Fibroblast of skin of scalp (primary cell): ENCODE measurements at regions not wholly inside any gene's neighbourhood (a gene's known extent, or its start where the extent isn't known, plus 50 kb on each side); places are given as distances from the start of the nearest gene placed in this dataset.
A peak's percentile ranks its signal among the peaks of the same experiment; 100 is the strongest.
"Not testable (repeated sequence)": the region's sequence is repeated elsewhere in the genome, so short reads cannot be mapped to it uniquely, and the experiment has no call there.

Source experiments
- DNase-seq: peaks from one replicate; pipeline ENCODE4 v3.0.0-alpha.2; 2013

DNA sequence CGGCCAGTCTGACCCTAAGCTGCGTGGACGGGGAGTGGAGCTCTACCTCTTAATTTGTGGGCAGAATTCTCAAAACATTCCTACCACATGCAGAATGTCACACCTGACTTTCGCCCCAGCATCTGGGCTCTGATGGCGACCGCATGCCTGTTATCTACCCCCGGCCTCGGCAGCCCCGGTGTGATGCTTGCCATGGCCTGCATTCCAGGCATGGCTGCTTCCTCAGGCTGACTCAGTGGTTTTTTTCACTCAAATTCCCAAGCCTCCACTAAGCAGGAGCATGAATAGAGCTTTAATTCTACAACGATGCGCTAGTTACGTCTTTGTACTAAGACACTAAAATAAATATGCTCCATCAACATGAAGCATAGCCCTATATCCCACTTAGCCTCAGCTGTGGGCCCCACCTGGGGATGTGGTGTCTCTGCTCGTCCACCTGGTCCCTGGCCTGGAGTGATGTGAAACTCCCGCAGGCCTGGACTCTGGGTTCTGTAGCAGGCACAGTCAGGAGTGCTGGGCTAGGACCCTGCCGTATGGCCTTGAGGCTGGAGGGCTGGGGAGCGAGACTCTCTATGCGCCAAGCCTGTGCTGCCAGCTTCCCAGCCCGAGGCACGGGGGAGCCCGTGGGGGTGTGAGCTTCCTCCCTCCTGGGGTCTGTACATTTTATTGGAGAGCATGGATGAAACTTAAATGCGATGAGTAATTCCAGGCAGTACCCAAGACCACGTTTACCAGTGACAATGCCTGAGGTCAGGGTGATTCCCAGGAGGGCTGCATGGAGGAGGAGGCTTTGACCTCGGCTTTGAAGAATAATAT is 153.2 kb downstream of the CTTN start:
- DNase-seq = peak; percentile 6

DNA sequence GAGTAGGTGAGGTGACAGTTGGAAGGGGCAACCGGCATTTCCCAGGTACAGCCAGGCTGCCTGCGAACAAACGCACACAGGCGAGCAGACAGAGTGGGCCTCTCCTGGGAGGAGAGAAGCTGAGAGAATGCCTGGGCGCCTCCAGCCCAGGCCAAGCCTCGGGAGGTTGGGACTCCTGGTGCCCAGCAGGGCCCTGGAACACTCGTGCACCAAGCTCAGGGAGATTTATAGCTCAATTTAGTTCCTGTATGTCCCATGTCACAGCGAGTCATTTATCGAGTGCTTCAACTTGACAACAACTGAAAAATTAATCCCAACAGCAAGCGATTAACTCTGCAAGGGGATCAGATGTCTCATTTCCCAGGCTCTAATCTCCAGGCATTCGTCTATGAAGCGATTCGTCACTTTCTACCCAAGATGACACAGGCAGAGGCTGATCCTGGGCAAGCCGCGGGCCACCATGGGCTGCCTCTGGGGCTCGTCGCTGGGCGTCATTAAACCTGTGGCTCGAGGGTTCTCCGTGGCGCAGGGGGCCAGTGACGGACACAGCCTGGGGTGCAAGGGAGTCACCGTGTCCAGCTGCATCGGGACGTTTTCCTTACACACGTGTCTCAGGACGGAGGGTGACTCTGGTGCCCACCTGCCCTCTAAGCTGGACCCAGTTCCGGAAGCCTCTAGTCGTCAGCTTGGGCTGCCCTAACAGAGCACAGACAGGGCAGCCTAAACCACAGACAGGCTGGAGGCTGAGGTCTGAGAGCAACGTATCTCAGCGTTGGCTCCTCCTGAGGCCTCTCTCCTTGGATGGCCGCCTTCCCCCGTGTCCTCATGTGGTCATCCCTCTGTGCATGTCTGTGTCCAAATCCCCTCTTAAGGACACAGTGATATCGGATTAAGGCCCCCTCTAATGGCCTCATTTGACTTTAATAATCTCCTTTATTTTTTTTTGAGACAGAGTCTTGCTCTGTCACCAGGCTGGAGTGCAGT is 154.1 kb downstream of the CTTN start:
- no peak for DNase-seq

DNA sequence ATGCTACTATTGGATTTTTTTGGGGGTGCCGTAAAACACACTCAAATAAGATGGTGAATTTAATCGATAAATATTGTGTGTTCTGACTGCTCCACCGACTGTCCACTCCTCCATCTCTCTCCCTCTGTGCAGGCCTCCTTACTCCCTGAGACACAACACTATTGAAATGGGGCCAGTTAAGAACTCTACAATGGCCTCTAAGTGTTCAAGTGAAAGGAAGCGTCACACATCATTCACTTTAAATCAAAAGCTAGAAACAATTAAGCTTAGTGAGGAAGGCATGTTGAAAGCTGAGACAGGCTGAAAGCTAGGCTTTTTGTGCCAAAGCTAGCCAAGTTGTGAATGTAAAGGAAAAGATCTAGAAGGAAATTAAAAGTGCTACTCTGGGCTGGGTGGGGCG is 156.7 kb downstream of the CTTN start:
- DNase-seq = no peak

DNA sequence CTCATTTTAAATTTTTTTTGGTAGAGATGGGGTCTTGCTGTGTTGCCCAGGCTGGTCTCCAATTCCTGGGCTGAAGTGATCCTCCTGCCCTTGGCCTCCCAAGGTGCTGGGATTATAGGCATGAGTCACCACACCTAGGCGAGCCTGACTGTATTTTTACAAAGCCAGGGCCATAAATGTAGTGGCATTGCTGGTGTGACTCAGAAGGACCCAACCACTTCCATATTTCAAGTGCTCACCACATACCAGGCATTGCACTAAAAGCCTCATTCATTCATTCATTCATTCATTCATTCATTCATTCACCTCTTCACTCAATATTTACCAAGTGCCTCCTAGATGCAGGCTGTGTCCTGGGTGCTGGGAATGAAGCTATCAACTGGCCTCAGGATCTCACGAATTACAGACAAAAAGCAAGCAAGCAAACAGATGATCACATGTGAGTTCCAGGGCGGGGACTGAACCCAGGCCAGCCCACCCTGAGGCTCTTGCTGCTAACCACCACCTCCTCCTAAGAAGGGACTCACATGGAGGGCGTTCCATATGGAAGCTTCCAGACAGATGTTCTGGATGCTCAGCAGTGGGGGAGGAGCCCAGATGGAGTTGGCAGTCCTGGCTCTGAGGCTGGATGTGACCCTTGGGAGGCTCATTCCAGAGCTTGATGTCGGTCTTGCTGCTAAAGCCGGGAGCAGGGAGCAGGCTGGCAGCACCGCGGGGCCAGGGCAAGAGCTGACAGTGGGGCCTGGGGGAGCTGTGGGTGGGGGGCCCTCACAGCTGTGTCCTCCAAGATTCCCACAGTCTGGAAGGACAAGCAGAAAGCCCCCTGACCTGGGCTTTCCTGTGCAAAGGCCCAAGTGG is 158.8 kb downstream of the CTTN start:
- DNase-seq = peak; percentile 29

DNA sequence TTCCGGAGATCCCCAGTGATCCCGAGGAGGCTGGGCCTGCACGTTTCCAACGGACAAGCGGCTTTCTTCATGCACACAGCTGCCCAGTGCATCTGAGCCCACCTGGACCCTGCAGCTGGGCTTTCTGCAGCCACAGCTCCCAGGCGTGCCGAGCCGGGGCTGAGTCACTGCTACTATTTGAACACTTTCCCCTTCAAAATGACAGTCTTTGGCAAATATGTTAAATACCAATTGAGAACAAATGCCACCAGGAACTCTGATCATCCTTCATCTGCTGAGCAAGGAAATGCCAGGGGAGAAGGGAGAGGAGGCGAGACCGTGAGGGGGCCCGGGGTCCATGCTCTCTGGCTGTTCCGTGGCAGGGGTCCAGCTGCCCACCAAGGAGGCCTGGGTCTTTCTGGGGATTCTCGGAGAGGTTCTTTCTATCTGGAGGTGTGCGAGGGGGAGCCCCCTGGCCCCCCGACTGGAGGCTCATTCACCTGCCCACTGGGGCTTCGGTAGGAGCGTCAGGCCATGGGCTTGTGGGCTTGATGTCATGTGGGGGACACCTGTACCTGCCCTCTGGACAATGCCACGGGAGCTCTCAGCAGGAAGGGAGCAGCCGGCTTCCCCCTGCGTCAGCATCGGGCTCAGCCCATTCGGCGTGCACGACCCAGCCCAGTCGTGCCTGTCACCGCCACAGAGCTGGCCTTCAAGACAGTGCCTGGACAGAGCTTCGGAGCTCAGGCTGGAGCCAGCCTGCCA is 159.6 kb downstream of the CTTN start:
- DNase-seq = no peak

DNA sequence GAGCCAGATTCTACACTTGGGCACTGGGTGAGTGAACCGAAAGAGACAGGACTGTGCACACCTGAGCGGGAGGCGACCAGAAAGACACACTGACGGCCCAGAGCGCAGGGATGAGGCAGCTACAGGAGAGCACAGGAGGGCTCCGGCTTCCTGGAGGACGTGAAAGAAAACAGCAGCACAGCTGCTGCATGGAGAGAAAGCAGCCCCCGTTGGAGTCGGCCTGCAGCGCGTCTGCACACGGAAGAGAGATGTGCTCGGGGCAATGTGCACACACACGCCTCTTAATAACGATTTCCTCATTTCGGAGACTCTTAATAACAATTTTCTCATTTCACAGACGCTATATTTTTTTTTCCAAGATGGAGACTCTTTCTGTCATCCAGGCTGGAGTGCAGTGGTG is 160.4 kb downstream of the CTTN start:
- no peak for DNase-seq

DNA sequence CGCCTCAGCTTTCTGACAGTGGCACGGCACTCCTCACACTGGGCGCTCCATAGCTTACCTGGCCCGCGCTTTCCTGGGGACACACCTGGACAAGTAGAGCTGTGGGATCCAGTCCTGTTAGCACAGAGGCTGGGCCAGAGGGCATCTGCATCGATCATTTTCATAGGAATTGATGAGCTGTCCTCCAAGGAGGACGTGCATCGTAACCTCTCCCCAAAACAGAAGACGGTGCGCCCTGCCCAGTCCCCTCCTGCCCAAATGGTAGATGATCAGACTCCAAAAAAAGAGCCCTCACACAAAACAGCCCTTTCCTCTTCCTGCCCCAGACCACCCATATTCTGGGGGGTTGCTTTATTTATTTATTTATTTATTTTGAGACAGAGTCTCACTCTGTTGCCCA is 161.2 kb downstream of the CTTN start:
- DNase-seq = no peak

DNA sequence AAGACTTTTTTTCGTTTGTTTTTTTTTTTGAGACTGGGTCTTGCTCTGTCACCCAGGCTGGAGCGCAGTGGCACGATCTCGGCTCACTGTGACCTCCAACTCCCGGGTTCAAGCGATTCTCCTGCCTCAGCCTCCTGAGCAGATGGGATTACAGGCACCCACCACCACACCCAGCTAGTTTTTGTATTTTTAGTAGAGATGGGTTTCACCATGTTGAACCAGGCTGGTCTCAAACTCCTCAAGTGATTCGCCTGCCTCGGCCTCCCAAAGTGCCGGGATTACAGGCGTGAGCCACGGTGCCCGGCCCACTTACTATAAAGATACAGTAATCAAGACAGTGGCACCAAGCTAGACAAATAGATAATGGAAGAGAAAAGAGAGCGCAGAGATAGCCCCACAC is 162.3 kb downstream of the CTTN start:
- DNase-seq = not testable (repeated sequence)

DNA sequence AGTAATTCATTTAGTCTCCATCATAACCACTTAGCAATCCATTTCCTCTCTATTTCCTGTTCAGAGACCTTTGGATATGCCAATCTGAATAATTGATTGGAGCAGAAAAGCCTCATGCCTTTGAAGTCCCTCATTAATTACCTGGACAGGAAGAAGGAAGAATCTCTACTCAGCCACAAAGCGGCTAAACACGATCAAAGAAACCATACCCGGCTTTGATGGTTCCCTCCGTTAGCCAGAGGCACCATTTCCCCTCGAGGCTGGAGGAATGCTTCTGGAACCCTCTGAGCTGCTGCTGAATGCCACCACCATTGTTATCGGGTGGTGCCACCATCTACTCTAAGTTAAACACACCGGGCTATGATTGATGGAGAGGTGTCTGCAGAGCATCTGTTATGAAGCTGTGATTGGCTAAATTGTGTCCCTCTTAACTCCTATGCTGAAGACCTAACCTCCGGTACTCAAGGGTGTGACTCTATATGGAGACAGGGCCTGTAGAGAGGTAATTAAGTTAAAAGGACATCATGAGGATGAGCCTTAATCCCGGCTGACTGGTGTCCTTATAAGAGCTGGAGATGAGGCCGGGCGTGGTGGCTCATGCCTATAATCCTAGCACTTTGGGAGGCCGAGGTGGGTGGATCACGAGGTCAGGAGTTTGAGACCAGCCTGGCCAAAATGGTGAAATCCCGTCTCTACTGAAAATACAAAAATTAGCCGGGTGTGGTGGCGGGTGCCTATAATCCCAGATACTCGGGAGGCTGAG is 168.6 kb downstream of the CTTN start:
- no peak for DNase-seq

DNA sequence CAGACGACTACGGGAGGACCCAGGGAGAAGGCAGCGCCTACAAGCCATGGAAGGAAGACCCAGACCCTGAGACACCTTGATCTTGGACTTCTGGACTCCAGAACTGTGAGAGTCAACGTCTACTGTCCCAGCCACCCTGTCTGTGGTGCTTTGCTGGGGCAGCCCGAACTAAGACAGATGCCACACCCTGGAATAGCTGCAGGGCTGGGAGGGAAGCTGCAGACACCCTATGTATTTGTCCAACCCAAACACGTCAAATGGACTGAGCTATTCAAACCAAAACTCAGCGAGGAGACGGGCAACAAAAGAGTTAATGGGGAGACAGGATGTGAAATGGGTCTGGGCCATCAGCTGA is 169.3 kb downstream of the CTTN start:
- DNase-seq = no peak

DNA sequence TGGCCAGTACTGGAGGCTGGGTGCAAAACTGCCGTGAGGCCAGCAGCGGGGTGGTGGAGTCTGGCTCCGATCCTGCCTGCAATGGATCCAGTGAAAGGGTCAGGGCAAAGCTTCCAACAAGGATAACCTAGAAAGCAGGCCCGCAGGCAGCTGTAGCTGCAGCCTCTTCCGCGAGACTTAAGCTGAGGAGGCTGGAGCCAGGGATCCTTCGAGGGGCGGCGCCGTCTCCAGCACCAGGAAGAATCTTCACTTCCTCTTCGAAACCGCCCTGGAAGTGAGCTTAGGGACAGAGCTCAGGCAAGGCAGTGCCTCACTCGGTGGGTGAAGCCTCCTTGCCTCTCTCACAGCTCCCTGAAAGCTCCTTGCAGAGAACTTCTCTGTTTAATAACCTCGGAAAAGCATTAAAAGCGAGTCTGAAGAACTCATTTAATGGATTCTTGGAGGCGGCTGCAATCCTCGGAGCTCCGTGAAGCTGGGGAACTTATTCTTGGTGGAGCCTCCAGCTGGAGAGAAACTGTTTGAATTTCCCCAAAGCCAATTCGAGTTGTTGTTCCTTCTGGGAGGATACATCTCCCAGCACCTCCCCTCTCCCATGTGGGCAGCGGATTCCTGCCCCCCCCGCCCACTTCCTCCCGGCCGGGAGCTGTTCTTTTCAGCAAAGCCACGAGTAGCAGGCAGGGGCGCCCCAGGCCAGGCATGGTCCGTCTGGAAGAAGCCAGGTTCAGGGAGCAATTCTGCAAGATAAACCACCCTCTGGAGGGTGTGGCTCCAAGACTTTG is 169.9 kb downstream of the CTTN start:
- peak; percentile 61 for DNase-seq

DNA sequence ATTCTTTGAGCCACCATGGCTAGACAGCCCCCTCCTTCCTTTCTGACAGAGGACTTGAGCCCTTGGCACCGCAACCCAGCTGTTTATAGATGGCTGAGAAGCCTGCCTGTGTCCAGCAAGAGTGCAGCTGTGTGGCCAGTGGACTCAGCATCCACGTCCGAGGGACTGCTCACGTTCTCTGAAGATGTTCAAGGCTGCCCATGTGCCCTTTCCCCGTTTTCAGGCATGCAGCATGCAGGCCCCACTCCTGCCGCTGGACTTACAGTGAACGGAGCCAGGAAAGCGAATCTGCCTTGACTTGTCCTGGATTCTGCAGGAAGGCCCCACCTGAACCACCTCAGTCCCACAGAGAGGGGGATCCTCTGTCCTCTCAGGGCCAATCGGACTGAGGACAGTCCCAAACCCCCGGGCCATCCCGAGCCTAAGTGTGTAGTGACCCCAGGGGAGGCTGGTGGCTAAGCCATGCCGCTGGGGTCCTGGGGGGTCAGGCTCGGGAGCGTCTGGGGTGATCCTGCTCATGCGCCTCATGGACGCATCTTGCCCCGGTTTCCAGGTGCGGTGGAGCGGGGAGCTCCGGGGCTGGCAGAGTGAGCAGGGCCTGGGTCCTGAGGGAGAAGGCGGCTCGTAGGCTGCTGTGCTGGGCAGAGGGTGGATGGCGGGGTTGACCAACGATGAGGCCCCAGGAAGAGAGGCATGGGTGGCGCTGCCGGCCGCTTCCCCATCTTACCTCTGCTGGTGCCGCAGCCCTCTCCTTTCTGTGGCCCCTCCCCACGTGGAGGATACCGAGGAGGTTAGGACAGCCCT is 170.7 kb downstream of the CTTN start:
- no peak for DNase-seq

DNA sequence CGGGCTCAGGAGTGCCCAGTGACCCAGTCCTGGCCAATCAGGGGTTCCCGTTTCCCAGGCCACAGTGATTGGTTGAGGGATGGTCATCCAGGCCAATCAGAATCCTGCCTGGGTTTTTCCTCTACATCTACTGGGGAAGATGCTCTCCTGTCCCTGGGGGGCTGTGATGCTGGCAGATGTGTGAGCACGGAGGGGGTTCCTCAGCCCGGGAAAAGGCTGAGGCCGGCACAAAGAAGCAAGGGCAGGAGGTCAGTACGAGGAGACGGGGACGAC is 171.2 kb downstream of the CTTN start:
- DNase-seq = no peak

DNA sequence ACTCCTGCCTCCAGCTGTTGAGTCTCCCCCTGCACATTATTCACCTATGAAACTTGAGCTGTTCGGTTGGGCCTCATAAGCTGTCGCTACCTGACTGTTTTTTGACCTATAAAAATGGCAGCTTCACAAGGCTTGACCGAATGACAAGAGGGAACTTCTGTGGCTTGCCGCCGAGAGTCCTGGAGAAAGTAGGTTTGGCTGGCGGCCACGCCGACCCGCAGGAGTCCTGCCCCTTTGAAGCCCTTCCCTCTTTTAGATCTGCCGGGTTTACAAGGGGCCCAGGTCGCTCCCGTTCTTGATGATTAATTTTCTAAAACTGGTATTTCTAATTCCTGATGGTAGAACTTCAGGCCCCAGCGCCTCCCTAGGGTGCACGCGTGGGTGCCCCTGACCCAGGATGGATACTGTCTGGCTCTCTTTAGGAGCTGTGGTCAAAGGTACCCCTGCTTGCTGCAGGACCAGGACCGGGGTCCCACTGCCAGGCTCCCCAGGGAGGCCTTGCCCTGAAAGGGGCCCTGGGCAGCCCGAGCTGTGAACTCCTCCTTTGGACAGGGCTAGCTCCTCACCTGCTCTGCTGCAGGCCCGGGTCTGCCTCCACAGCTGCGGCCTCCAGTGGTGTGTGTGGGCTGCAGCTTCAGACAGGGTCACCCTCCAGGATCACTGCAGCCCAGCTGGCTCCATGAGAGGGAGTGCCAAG is 171.8 kb downstream of the CTTN start:
- no peak for DNase-seq

DNA sequence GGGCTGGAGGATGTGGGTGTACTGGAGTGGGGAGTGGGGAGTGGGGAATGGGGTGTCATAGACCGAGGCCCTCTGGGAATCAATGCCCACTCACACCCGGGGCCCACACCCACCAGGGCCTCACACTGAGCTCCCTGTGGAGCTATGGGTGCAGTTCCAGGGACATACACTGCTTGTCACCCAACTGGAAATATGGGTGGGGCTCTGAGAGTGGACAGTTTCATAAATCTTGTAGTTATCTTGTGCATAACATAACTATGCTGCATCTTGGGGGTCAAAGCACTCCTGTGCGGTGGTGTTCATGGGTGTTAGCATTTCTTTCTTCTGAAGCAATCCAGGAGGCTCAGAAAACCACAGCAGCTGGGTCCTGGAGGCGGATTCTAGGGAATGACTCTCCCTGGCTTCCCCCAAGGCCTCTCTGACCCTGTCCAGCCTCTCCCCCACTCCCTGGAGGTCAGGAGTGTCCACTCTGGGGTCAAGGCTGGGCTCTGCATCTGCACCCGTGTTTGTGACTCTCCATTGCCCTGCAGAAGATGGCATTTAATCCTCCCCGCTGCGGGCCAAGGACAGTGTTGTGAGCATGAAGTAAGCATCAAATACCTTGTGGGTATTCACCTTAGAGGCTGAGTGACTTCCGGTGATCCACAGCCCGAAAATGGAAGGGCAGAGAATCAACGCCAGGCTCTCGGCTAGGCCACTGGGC is 172.5 kb downstream of the CTTN start:
- DNase-seq = no peak

DNA sequence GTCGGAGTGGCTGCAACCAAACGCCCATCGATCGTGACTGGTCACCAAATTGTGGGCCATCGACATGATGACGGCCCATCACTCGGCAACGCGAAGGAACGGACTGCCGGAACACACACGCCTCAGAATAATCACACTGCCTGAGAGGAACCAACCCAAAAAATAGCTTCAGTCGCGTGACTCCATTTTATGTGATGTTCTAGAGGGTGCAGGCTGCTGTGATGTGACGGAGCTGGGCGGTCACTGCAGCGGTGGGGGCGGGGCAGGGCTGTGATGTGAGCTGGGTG is 174.6 kb downstream of the CTTN start:
- no peak for DNase-seq

DNA sequence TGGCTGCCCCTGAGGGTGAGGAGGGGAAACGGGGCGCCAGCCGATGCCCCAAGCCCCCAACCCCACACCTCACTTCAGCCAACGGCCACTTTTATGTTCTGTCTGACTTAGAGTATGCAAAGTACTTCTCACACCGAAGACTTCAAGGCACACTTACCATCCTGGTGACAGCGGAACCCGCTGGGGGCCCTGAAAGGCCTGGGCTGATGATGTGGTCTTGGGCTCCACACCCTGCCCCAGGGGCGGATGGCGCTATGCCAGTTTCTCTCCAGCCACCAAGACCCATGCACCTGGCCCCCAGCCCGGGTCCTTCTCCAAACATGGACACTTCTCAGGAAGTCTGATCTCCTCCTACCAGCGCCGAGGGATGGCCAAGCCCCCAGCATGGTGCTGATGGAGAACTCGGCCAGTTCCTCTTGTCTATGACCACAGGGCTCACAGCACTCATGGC is 175.4 kb downstream of the CTTN start:
- no peak for DNase-seq

DNA sequence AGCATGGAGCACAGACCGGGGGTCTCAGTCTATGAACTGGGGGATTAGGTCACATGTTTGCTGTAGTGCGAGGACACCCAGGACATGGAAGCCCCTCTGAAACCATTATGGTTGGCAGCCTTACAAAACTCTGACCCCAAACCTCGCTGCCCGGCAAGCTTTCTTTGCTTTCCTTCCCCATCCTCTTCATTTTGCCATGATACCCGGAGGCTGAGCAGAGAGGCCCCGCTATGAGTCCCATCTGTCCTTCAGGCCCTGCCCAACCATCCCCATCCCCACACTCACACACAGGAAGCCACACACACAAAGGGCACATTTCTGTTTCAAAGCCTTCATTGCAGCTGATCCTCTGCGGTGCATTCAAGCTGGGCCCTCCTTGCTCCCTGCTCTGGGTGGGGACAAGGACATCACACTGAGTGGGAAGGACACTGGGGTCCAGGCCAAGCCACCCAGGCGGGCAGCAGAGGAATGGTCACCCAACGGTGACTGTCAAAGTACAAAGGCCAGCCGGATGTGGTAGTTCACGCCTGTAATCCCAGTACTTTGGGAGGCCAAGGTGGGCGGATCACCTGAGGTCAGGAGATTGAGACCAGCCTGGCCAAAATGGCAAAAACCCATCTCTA is 176.5 kb downstream of the CTTN start:
- DNase-seq = no peak
